ENCODE measurements at regions not wholly inside any gene's neighbourhood (a gene's known extent, or its start where the extent isn't known, plus 50 kb on each side); places are given as distances from the start of the nearest gene placed in this dataset.

DNA sequence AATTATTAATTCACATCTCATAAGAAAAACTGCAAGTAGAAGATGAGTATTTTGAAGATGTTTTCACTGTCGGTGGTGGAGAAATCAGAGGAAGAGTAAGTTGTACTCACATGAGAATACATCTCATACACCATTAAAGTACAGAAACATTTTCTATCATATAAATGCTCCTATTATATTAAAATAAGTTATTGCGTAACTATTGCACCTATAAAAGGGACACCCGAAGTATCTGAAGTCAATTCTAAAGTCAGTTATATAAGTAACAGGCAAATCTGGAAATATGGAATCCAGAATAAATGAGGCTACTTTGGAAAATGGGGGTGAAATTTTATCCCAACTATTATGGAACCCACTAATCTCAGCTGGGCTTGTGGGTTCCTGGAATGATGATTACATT, 103.3 kb downstream of the FAM76B start:
- TF ChIP-seq CREM (CRISPR knock-in tag; IDR thresholded peaks at IDR 0.05) (no peak), ZNF121 (CRISPR knock-in tag; IDR thresholded peaks at IDR 0.05) (no peak), HMGA2 (CRISPR knock-in tag; IDR thresholded peaks at IDR 0.05) (no peak), CBFB (CRISPR knock-in tag; IDR thresholded peaks at IDR 0.05; ENCODE audit: low read depth) (no peak), ZBTB21 (CRISPR knock-in tag; IDR thresholded peaks at IDR 0.05; ENCODE audit: borderline replicate concordance) (no peak)
- TF ChIP-seq, protein P1, sequence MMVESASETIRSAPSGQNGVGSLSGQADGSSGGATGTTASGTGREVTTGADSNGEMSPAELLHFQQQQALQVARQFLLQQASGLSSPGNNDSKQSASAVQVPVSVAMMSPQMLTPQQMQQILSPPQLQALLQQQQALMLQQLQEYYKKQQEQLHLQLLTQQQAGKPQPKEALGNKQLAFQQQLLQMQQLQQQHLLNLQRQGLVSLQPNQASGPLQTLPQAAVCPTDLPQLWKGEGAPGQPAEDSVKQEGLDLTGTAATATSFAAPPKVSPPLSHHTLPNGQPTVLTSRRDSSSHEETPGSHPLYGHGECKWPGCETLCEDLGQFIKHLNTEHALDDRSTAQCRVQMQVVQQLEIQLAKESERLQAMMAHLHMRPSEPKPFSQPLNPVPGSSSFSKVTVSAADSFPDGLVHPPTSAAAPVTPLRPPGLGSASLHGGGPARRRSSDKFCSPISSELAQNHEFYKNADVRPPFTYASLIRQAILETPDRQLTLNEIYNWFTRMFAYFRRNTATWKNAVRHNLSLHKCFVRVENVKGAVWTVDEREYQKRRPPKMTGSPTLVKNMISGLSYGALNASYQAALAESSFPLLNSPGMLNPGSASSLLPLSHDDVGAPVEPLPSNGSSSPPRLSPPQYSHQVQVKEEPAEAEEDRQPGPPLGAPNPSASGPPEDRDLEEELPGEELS (CRISPR knock-in tag; IDR thresholded peaks at IDR 0.05): no peak
- TF ChIP-seq, protein P2, sequence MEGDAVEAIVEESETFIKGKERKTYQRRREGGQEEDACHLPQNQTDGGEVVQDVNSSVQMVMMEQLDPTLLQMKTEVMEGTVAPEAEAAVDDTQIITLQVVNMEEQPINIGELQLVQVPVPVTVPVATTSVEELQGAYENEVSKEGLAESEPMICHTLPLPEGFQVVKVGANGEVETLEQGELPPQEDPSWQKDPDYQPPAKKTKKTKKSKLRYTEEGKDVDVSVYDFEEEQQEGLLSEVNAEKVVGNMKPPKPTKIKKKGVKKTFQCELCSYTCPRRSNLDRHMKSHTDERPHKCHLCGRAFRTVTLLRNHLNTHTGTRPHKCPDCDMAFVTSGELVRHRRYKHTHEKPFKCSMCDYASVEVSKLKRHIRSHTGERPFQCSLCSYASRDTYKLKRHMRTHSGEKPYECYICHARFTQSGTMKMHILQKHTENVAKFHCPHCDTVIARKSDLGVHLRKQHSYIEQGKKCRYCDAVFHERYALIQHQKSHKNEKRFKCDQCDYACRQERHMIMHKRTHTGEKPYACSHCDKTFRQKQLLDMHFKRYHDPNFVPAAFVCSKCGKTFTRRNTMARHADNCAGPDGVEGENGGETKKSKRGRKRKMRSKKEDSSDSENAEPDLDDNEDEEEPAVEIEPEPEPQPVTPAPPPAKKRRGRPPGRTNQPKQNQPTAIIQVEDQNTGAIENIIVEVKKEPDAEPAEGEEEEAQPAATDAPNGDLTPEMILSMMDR (IDR thresholded peaks at IDR 0.05): no peak
- TF ChIP-seq, protein P3, sequence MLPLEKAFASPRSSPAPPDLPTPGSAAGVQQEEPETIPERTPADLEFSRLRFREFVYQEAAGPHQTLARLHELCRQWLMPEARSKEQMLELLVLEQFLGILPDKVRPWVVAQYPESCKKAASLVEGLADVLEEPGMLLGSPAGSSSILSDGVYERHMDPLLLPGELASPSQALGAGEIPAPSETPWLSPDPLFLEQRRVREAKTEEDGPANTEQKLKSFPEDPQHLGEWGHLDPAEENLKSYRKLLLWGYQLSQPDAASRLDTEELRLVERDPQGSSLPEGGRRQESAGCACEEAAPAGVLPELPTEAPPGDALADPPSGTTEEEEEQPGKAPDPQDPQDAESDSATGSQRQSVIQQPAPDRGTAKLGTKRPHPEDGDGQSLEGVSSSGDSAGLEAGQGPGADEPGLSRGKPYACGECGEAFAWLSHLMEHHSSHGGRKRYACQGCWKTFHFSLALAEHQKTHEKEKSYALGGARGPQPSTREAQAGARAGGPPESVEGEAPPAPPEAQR (CRISPR knock-in tag; IDR thresholded peaks at IDR 0.05): no peak
- TF ChIP-seq, protein P4, sequence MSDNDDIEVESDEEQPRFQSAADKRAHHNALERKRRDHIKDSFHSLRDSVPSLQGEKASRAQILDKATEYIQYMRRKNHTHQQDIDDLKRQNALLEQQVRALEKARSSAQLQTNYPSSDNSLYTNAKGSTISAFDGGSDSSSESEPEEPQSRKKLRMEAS (CRISPR knock-in tag; IDR thresholded peaks at IDR 0.05): no peak

All from WTC11 (cell line).